Stimulated activated CD4-positive, alpha-beta T cell treated with anti-CD3 and anti-CD28 coated beads, TNF-alpha, amount 100 ng/mL, for 1 hour (primary cell): ENCODE measurements at regions not wholly inside any gene's neighbourhood (a gene's known extent, or its start where the extent isn't known, plus 50 kb on each side); places are given as distances from the start of the nearest gene placed in this dataset.
"Not testable (repeated sequence)": the region's sequence is repeated elsewhere in the genome, so short reads cannot be mapped to it uniquely, and the experiment has no call there.

Experiments
- DNase-seq, 3 donors: peaks; one replicate each; pipeline ENCODE4 v3.0.0-alpha.2; 2020; ENCODE audit warnings: low read depth in 3 of 3, low spot score in 1 of 3

- no peak for DNase-seq
Measured at GRCh38 chr16:80092681-80093080, 448.1 kb upstream of the DYNLRB2 start.

GRCh38 chr16:80091453-80091852 is 449.3 kb upstream of the DYNLRB2 start:
- not testable (repeated sequence) for DNase-seq

DNA sequence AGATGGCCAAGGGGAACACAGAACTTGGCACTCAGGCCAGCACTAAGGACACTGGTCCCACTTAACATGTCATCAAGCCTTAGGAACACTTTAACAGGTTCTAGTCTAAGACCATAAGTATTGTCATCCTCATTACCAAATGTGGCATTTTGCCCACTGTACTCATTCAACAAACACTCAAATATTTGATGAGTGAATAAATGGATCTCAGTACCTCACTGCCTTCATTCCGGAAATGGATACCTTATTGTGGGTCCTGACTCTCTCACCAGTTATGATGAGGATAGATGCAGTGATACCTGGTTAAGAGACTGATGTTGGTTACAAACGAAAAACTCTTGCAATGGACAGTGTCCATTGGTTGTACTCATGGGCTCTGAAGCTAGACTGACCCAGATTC is 455.2 kb upstream of the DYNLRB2 start:
- no peak for DNase-seq

DNA sequence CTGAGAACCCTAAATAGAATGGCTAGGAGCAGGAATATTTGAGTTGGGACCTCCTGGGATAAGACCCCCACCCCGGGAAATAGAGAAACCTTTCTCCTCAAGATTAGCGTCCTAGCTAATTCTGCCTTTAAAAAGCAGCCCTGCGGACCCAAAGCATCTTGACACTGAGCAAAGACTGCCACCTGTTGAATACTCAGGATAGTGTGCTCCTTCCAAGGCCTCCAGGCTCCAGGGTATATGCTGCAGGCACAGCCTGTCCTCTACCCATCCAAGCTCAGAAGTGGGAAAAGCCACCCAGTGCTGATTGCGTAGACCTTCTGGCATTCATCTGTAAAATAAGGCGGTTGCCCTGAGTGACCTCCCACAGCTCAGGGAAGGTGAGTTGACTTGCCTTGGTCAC is 456.2 kb upstream of the DYNLRB2 start:
- no peak for DNase-seq

- no peak for DNase-seq
Measured at GRCh38 chr16:80084163-80084562, 456.6 kb upstream of the DYNLRB2 start.

- DNase-seq: no peak
Measured at GRCh38 chr16:80082906-80083305, 457.9 kb upstream of the DYNLRB2 start.

DNA sequence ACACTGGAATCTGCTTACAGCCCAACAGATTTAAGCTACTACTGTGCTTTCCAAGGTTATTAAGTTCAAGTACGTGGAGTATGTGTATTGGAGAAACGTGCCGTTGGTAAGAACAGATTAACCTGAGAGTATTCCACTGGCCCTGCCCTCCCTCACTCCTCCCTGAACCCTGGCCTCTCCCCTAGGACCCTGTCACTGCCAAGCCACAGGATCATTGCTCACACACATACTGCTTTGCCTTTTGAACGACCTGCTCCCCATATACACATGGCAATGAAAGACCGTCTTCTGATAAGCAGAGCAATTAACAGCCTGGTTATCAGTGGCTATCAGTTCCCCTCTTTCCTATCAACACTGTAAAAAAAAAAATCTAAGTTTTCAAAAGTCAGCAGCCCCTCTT is 458.9 kb upstream of the DYNLRB2 start:
- DNase-seq: no peak

GRCh38 chr16:80080287-80080851 is 460.4 kb upstream of the DYNLRB2 start:
- DNase-seq: no peak

- no peak for DNase-seq
Measured at GRCh38 chr16:80079072-80079471, 461.7 kb upstream of the DYNLRB2 start.

DNA sequence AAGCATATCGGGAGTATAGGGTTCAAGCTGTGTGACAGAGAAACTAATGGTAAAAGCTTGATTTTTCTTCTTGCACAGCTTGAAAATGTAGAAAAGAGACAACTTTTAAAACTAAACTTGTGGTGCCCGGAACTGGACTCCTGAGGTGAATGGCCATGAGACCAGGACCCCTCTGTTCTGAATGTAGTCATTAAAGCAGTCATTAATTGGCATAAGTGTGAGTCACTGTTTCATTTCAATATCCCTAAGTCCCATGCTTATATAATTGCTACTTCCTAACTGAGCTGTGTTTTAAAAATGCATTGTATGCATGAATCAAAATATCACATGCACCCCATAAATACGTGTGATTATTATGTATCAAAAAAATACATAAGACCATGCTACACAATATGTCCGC is 463.1 kb upstream of the DYNLRB2 start:
- no peak for DNase-seq

DNA sequence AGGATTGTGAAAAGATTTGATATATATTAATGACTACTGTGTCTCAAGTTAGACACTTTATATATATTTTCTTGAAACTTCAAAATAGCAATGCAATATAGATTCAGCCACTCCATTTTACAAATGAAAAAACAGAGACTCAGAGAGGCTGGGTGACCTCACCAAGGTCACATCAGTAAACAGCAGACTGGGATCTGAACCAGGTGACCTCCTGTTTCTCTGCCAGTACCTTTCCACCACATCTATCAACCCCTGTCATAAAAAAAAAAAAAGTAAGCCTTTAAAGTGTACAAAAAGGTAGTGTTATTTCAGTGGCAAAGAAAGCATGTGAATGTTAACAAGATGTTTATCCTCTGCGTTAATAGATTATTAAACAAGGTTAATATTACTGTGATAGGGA is 466.5 kb upstream of the DYNLRB2 start:
- no peak for DNase-seq

DNA sequence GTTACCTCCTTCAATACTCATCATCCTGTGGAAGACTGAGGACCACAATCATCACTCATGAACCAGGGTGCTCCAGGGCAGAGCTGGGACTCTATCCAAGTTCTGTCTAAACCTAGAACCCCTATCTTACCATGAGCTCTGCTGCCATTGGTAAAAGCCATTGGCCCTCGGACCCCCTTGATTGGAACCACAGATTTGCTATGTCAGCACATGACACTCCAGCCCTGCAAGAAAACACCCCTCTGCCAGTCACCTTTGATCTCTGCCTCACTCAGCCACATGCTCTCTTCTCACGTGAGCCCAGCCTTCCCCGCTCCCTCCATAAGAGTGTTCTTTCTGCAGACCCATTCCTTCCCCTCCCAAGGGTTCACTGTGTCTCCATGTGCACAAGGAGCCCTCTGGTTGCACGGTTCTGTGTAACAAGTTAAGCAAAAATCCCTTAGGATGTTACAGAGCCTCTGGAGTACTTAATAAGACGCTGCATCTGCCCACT is 468.8 kb upstream of the DYNLRB2 start:
- DNase-seq: no peak

GRCh38 chr16:80066805-80067580 is 466.5 kb upstream of the MAF start:
- DNase-seq: no peak

DNA sequence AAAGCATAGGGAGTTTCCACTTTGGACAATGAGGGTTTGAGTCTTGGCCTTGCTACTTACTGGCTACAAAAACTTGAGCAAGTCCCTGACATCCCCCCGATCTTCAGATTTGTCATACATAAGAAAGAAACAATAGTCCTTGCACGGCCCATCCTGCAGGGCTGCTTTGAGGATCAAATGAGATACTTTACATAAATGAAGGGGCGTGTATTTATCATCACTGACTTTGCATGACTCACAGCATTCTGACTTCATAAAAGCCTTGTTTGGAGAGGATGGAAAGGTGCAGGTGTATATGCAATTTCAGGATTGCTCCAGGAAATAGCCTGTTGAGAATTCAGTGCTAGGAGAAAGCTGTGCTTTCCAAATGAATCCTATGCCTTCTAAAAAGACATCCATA is 465.0 kb upstream of the MAF start:
- DNase-seq: no peak

GRCh38 chr16:80063713-80064069 is 463.2 kb upstream of the MAF start:
- DNase-seq: no peak

DNA sequence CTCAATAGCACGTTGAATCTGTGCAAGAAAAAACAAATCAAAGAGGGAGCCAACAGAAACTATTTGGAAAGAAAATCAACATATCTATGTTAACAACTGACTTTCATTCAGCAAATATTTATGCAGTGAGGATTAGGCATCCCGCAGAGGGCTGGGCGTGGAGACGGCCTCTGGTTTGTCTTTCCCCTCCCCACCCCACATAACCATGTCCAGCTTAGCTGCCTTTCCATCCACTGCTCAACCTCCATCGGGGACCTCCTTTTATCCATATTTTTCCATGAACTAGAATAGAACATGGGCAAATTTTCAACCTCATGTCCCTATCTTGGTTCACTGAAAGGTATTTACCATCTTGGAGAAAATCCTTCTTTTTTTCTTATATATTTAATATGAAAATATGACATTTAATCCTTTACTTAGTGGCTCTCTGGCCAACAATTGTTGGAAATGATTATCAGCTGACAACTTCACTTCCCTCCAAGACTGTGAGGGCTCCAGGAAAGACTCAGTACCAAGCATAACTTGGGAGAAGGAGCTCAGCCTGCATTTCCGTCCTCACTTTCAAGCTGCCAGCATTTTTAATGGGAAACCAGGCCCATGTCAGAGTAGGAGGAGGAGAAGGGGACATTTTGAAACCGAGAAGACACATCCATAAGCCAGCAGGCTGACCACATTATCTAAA is 462.6 kb upstream of the MAF start:
- no peak for DNase-seq

GRCh38 chr16:80062361-80063030 is 462.0 kb upstream of the MAF start:
- no peak for DNase-seq

DNA sequence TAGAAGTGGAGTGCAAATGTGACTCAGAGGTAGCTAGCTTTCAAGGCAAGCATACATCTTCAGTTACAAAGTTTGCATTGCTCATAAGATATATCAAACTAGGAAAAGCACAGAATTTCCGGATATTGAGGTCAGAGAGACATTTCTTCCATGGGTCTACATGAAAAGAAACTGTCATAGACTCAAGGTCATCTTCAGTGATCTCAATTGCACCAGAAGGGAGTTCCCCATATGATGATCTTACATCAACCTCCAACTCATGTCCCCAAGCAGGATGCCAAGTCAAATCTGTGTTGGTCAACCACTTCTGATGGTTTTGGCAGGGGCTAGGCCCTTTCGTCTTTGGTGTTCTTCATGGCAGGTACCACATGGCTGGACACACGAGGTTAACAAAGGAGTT is 459.9 kb upstream of the MAF start:
- DNase-seq: no peak

DNA sequence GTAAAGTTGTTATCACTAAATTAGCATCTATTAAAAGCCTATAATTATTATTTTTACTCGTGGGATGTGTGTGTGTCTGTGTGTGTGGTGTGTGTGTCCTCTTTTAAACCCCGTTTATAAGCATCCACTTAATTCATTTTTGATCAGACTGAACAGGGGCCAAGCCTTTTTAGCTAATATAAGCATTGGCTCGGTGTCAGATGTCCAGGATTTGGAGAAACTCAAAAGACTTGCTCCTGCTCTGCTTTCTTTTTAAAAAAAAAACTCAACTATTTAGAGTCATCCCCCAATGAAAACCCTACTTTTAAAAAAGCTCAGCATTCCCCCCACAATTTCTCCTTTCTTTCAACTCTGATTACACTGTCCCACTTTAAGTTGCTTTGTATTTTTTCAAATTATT is 459.3 kb upstream of the MAF start:
- DNase-seq: no peak

DNA sequence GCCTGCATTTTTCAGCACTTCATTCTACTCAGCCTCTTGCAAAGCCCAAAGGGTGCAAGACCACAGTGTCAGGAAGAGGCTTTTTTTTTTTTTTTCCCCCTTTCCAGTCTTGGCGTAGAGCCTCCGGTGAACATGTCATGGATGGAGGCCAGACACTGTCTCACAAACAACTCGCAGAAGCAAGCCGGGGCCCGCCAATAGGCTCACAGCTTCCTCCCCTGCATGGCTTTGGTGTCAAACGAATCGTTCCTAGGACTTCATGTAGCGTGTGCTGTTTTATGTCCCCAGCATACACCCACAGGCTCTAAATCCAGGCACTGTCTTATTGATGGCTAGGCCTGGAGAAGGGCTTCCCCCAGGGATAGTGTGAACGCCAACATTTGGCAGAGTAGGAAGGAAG is 457.7 kb upstream of the MAF start:
- DNase-seq: no peak

DNA sequence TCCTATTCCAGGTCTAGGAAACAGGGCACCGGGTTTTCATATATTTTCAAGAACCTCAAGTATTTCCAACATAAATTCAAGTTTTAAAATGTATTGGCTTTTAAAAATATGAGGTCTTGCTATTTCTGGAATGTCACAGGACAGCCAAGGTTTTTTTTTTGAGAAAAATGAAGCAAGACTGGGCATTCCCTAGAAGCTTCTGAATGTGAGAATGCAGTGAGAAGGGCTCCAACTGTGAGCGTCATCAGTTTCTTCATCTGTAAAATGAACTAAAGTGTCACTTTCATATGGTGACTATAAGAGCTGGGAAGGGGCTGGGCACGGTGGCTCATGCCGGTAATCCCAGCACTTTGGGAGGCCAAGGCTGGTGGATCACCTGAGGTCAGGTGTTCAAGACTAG is 455.8 kb upstream of the MAF start:
- no peak for DNase-seq

DNA sequence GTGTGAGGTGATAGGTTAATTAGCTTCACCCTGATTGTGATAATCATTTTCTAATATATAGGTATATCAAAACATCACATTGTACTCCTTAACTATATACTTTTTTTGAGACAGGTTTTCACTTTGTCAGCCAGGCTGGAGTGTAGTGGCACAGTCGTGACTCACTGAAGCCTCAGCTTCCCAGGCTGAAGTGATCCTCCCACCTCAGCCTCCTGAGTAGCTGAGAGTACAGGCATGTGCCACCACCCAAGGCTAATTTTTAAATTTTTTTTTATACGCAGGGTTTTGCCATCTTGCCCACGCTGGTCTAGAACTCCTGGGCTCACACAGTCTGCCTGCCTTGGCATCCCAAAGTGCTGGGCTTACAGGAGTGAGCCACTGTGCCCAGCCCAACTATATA is 455.3 kb upstream of the MAF start:
- DNase-seq: no peak
